GM04503 (cell line): ENCODE measurements at regions not wholly inside any gene's neighbourhood (a gene's known extent, or its start where the extent isn't known, plus 50 kb on each side); places are given as distances from the start of the nearest gene placed in this dataset.
A peak's percentile ranks its signal among the peaks of the same experiment; 100 is the strongest.

Experiments used
- DNase-seq: peaks from one replicate; pipeline ENCODE4 v3.0.0-alpha.2; 2012; ENCODE audit warnings: low read depth

GRCh38 chrX:67780694-67781109, 236.9 kb downstream of the AR start:
- DNase-seq = peak; percentile 32

GRCh38 chrX:67781132-67781531, 237.3 kb downstream of the AR start:
- DNase-seq = no peak

- no peak for DNase-seq
Observed at GRCh38 chrX:67784712-67785111, 240.9 kb downstream of the AR start.

GRCh38 chrX:67787196-67787595, 243.4 kb downstream of the AR start:
- no peak for DNase-seq

GRCh38 chrX:67789536-67789935, 245.7 kb downstream of the AR start:
- no peak for DNase-seq
